ENCODE measurements at regions not wholly inside any gene's neighbourhood (a gene's known extent, or its start where the extent isn't known, plus 50 kb on each side); places are given as distances from the start of the nearest gene placed in this dataset.

GRCh38 chr2:117308861-117309770 is 505.4 kb upstream of the DDX18 start:
- ATAC-seq: no peak
- no peak for TF ChIP-seq ZNF70 (CRISPR knock-in tag; IDR thresholded peaks at IDR 0.05)
- no peak for TF ChIP-seq TOX (CRISPR knock-in tag; IDR thresholded peaks at IDR 0.05; ENCODE audit: borderline replicate concordance)
- no peak for TF ChIP-seq CSDC2 (CRISPR knock-in tag; IDR thresholded peaks at IDR 0.05)

GRCh38 chr2:117321816-117322215 is 492.7 kb upstream of the DDX18 start:
- no peak for TF ChIP-seq ZFP3 (CRISPR knock-in tag; IDR thresholded peaks at IDR 0.05)
- no peak for TF ChIP-seq SNAI2 (CRISPR knock-in tag; IDR thresholded peaks at IDR 0.05)
- TF ChIP-seq ZNF70 (CRISPR knock-in tag; IDR thresholded peaks at IDR 0.05): no peak
- no peak for ATAC-seq

GRCh38 chr2:117323331-117323730 is 491.2 kb upstream of the DDX18 start:
- ATAC-seq: no peak
- TF ChIP-seq CSDC2 (CRISPR knock-in tag; IDR thresholded peaks at IDR 0.05) (no peak), CREB5 (CRISPR knock-in tag; IDR thresholded peaks at IDR 0.05; ENCODE audit: low read depth) (no peak), PPARA (CRISPR knock-in tag; IDR thresholded peaks at IDR 0.05; ENCODE audit: borderline replicate concordance) (no peak), OSR1 (CRISPR knock-in tag; IDR thresholded peaks at IDR 0.05) (no peak), ZNF565 (CRISPR knock-in tag; conservative IDR thresholded peaks at IDR 0.05; ENCODE audit: low read depth) (no peak), RARB (CRISPR knock-in tag; IDR thresholded peaks at IDR 0.05) (no peak), SNAI2 (CRISPR knock-in tag; IDR thresholded peaks at IDR 0.05) (no peak), ESRRG (CRISPR knock-in tag; IDR thresholded peaks at IDR 0.05) (no peak), ZFP30 (CRISPR knock-in tag; IDR thresholded peaks at IDR 0.05) (no peak), ZFP3 (CRISPR knock-in tag; IDR thresholded peaks at IDR 0.05) (no peak), TOX (CRISPR knock-in tag; IDR thresholded peaks at IDR 0.05; ENCODE audit: borderline replicate concordance) (no peak), PATZ1 (CRISPR knock-in tag; IDR thresholded peaks at IDR 0.05; ENCODE audit: borderline replicate concordance) (no peak), ZNF70 (CRISPR knock-in tag; IDR thresholded peaks at IDR 0.05) (no peak), BACH2 (CRISPR knock-in tag; IDR thresholded peaks at IDR 0.05; ENCODE audit: borderline replicate concordance) (no peak), CSRNP3 (CRISPR knock-in tag; IDR thresholded peaks at IDR 0.05) (no peak), POU6F1 (CRISPR knock-in tag; IDR thresholded peaks at IDR 0.05; ENCODE audit: borderline replicate concordance, low read depth) (no peak), GLIS3 (CRISPR knock-in tag; IDR thresholded peaks at IDR 0.05) (no peak), TSHZ2 (CRISPR knock-in tag; IDR thresholded peaks at IDR 0.05) (no peak), TCF4 (CRISPR knock-in tag; IDR thresholded peaks at IDR 0.05; ENCODE audit: borderline replicate concordance) (no peak)
